Nephron (organoid): ENCODE measurements at regions not wholly inside any gene's neighbourhood (a gene's known extent, or its start where the extent isn't known, plus 50 kb on each side); places are given as distances from the start of the nearest gene placed in this dataset.

Source experiments
- H3K27ac Mint-ChIP-seq, 3 experiments: 2 replicates each; pipeline ENCODE4 v1.8.0; 2020; ENCODE audit warnings: mixed read lengths in 3 of 3, mild to moderate bottlenecking in 2 of 3, moderate library complexity in 1 of 3
- H3K27me3 Mint-ChIP-seq: 2 replicates; pipeline ENCODE4 v1.8.0; 2021; ENCODE audit warnings: low read depth, mild to moderate bottlenecking, moderate library complexity, mixed read lengths
- H3K36me3 Mint-ChIP-seq: 2 replicates; pipeline ENCODE4 v1.8.0; 2020; ENCODE audit warnings: low read depth, mixed read lengths
- H3K4me1 Mint-ChIP-seq: 2 replicates; pipeline ENCODE4 v1.8.0; 2020; ENCODE audit warnings: mixed read lengths
- H3K4me3 Mint-ChIP-seq, 3 experiments: 2 replicates each; pipeline ENCODE4 v1.8.0; 2020; ENCODE audit warnings: mild to moderate bottlenecking in 3 of 3, mixed read lengths in 3 of 3, moderate library complexity in 2 of 3
- H3K9me3 Mint-ChIP-seq: 2 replicates; pipeline ENCODE4 v1.8.0; 2020; ENCODE audit warnings: mixed read lengths
- TF ChIP-seq, protein P1 (sequence below), 3 experiments: fragments of 200-600 bp; sonication (generic); IDR thresholded peaks; one replicate each; pipeline ENCODE4 v1.5.0; 2021; ENCODE audit warnings: antibody characterized with exemption in 3 of 3; ENCODE audit not compliant: unreplicated experiment in 3 of 3

DNA sequence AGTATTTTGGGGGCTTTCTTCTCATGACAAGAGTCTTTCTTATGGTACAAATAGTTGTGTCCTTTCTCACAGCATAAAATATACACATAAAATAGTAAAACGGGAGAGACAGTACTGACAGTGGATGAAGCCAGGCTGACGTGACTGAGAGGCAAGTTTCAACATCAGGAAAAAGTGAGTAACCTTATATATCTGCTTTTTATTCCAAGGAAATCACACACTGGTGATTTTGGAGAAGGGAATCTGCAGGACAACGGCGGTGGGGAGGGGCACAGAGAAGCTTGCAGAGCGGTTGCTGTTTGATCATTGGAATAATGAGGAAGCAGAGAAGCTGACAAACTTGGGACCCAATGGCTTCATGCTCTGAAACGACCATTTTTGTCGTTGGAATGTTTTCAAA is 130.6 kb upstream of the ZNF236 start:
- TF ChIP-seq, protein P1, sequence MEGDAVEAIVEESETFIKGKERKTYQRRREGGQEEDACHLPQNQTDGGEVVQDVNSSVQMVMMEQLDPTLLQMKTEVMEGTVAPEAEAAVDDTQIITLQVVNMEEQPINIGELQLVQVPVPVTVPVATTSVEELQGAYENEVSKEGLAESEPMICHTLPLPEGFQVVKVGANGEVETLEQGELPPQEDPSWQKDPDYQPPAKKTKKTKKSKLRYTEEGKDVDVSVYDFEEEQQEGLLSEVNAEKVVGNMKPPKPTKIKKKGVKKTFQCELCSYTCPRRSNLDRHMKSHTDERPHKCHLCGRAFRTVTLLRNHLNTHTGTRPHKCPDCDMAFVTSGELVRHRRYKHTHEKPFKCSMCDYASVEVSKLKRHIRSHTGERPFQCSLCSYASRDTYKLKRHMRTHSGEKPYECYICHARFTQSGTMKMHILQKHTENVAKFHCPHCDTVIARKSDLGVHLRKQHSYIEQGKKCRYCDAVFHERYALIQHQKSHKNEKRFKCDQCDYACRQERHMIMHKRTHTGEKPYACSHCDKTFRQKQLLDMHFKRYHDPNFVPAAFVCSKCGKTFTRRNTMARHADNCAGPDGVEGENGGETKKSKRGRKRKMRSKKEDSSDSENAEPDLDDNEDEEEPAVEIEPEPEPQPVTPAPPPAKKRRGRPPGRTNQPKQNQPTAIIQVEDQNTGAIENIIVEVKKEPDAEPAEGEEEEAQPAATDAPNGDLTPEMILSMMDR (IDR thresholded peaks at IDR 0.05; ENCODE audit: unreplicated experiment in 3 of 3): no peak
- H3K4me1 Mint-ChIP-seq: peaks cover 8% of the 10 kb centered on the region
- no peaks in the 10 kb centered on the region for H3K36me3 Mint-ChIP-seq
- no peak overlapping the region for H3K27ac Mint-ChIP-seq
- H3K4me3 Mint-ChIP-seq: no peak overlapping the region
- no peaks in the 10 kb centered on the region for H3K9me3 Mint-ChIP-seq
- H3K27me3 Mint-ChIP-seq: peaks cover 9% of the 10 kb centered on the region

DNA sequence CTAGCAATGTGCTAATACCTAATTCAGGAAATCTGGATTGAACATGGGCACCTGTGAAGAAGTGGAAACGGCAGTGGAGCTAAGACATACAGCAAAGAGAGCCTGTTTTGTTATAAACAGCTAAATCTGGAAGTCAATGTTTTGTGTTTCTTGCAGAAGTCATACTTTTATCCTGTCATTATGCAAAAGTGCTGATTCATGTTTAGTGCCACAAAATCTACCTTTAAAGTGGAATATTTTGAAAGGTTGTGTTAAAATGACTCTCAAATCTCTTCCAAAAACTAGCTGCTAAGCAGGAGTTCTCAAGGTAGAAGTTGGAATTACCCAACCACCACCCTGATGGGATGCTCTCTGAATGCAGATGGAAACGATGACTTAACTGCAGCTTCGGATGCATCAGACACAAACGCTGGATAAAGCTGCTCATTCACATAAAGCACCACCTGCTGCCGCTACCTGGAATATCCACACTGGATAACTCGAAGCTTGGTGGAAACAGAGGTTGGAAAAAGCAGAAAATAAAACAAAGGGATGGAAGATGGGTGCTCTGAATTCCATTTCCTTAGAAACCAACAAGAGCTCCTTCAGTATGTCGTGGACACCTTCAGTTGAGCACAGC is 132.6 kb upstream of the ZNF236 start:
- H3K36me3 Mint-ChIP-seq: no peaks in the 10 kb centered on the region

DNA sequence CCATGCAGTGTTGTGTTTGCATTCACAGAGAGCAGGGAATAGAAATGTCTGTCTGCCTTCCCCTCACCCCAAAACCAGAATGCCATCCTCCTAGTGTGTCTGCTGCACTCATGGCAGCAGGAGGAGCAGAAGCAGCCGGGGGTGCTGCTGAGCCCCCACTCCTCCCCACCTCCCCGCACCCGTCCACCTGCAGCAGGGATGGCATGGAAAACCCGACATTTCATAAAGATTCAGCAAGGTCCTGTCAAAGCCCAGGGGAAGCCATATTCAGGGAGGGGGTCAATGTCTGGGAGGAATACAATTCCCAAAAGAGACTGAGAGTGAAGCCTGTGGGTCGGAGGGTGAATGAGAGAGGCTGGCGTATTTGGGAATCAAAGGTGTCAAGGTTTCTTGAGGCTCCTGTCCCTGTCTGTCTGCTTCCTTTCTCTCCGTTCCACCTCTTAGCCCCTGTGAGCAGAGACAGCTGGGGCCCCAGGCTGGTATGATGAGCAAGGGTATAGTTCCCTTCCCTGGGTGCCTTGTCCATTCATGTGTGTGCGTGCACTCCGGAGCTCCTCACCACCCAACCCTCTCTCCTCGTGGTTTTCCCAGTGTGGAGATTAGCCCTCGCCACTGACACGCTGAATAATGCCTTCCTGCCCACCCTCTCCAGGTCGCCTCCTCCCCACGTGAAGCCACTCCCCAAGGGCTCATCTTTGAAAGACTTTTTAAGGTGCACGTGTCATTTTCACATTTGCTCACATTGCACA is 133.5 kb upstream of the ZNF236 start:
- Mint-ChIP-seq H3K4me1 (peaks cover 10% of the 10 kb centered on the region), H3K27me3 (peaks cover 18% of the 10 kb centered on the region)

More for the DNA sequence above, 132.6 kb upstream of the ZNF236 start:
- Mint-ChIP-seq H3K9me3 (no peaks in the 10 kb centered on the region), H3K27ac (no peak overlapping the region), H3K4me3 (no peak overlapping the region), H3K27me3 (peaks cover 18% of the 10 kb centered on the region), H3K4me1 (peaks cover 10% of the 10 kb centered on the region)
- TF ChIP-seq, protein P1 (IDR thresholded peaks at IDR 0.05; ENCODE audit: unreplicated experiment in 3 of 3): peak in 2 of 3 experiments; percentile 8 to 16

DNA sequence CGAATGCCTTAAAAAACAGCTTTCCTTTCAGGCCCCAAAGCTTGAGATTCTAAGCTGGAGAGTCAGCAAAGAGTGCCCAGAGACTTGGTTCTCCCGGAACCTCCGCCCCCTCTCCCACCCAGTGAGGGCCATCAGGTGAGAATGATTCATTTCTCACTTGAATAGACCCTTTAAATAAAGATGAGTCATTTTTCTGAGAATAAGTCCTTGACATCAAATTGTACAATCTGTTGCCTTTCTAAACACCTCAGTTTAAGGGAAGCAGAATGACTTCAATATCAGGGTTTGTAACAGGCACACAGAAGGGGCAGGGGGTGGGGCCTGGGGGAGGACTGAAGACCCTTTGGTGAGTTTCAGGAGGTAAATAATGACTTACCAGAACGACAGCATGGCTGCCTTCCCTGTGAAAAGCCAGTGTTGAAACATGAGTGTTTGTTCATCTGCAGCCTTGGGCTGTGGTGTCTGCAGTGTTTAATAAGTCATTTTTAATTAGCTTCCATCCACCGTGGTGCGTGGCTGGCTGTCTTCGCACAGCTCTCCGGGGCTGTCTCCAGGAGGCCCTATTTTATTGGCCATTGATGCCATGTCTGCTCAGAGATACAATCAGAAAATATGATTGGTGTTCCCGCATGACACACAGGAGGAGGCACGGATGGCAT is 134.9 kb upstream of the ZNF236 start:
- Mint-ChIP-seq H3K4me3 (no peak overlapping the region), H3K27me3 (peaks cover 18% of the 10 kb centered on the region), H3K4me1 (peaks cover 10% of the 10 kb centered on the region), H3K9me3 (no peaks in the 10 kb centered on the region), H3K27ac (peak overlapping the region in 2 of 3 experiments; percentile 32 to 76), H3K36me3 (no peaks in the 10 kb centered on the region)
- TF ChIP-seq, protein P1 (IDR thresholded peaks at IDR 0.05; ENCODE audit: unreplicated experiment in 3 of 3): no peak

More for the DNA sequence above, 133.5 kb upstream of the ZNF236 start:
- TF ChIP-seq, protein P1 (IDR thresholded peaks at IDR 0.05; ENCODE audit: unreplicated experiment in 3 of 3): no peak
- H3K36me3 Mint-ChIP-seq: no peaks in the 10 kb centered on the region
- no peak overlapping the region for H3K27ac Mint-ChIP-seq
- H3K9me3 Mint-ChIP-seq: no peaks in the 10 kb centered on the region
- no peak overlapping the region for H3K4me3 Mint-ChIP-seq

DNA sequence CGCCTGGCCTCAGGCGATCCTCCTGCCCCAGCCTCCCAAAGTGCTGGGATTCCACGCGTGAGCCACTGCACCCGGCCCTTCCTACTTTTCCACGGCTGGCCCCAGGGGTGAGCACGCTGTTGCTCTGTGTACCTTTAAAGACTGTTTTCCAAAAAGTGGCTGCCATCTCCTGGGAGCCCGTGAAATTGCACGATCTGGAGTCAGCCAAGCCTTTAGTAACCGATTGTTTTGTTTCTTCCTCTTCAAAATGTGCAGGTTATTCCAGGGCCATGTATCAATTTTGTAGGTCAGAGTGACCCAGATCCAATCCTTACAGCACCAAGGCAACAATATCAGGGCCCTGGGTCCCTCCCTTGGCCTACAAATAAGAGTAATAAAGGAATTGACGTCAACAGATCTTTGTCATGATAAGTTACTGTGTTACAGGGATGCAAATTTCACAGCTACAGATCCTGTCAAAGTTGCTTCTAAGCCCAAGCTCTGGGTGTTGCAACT is 135.6 kb upstream of the ZNF236 start:
- no peaks in the 10 kb centered on the region for H3K9me3 Mint-ChIP-seq
- H3K4me3 Mint-ChIP-seq: no peak overlapping the region
- H3K4me1 Mint-ChIP-seq: peaks cover 10% of the 10 kb centered on the region
- H3K27ac Mint-ChIP-seq: peak overlapping the region; percentile 54 to 88 (median 76)
- H3K27me3 Mint-ChIP-seq: peaks cover 16% of the 10 kb centered on the region
- no peaks in the 10 kb centered on the region for H3K36me3 Mint-ChIP-seq
- TF ChIP-seq, protein P1 (IDR thresholded peaks at IDR 0.05; ENCODE audit: unreplicated experiment in 3 of 3): peak; percentile 60 to 75 (median 71)
